ENCODE measurements at regions not wholly inside any gene's neighbourhood (a gene's known extent, or its start where the extent isn't known, plus 50 kb on each side); places are given as distances from the start of the nearest gene placed in this dataset.
"Not testable (repeated sequence)": the region's sequence is repeated elsewhere in the genome, so short reads cannot be mapped to it uniquely, and the experiment has no call there.

DNA sequence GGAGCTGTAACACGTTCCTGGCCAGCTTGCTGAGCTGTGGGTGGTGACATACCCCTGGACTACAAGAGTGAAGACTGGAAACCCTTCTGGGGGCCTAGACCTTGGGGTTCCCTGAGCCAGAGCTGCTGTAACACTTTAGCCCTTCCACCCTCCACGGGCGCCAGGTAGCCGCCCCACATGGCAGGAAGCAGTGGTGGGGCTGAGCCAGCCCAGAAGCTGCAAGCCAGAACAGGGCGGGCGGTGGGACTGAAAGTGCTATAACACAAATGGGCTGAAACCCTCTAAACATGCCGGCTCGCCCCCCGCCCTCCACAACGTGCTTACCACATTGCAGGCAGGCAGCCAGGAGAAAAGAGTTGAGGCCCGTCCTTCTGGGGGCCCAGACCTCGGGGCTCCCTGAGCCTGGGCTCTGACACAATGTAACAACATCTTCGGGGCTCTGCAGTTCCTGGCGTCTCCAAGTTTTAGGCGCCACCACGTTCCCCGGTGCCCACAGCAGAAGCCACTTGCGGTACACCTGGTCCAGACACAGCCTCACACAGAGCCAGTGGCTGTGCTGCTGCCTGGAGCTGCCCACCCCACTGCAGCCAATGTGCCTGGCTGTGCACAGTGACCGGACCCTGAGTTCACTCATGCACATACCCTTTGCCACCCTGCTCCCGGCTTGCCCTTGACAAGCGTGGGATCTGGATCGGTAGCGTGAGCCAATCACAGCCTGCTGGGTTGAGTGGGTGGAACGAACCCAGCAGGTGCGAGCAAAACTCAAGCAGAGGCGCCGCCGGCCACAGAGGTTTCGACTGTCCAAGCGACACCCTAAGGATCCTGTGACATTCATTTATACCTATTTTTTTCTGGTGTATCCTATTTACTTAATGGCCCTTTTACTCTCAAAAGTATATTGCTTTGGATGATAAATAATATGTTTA lies 127.4 kb upstream of the FHL2 start:
- DNase-seq = no peak

DNA sequence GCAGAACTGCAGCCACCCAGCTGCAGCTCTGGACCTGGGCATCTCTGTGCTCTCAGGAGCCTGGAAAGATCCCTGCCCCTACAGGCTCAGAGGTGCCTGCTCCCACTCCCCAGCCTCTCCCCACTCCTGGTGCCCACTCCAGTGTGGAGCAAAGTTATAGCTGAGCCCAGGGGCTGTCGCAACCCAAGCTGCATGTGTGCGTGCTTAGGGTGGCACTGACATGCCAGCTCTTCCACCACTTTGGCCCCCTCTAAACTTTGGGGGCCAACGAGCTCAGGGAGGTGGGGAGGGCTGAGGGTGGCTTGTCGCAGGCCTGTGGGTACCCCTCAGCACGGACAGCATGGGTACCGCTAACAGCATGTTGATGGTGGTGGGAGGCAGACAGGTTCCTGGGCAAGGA lies 126.3 kb upstream of the FHL2 start:
- no peak for DNase-seq

DNA sequence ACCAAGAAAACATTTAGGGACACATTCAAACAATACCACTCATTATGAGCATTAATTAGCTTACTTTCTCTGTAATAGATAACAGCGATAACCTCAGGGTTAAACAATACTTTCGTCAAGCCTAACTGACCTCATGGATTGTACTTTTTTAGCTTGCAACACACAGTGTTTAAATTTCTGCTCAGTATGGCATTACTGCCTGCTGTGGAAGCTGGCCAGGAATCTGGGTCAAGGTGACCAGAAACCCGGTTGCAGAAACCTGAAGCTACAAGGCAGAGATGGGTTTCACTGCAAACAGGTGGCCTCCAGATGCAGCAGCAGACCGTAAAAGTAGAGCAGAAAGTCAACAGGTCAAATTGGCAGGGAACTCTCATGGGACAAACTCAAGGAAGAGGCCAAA lies 123.8 kb upstream of the FHL2 start:
- DNase-seq = no peak

DNA sequence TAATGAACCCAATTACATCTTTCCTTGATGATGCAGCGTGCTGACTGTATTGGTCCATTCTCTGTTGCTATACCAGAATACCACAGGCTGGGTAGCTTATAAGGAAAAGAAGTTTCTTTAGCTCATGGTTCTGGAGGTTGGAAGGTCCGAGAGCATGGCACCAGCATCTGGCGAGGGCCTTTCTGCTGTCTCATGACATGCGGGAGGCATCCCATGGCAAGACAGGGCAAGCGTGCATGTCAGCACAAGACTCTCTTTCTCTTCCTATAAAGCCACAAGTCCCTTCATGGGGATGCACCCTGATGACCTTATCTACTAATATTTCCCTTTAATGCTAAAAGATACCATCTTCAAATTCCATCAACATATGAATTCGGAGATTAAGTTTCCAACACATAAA lies 122.8 kb upstream of the FHL2 start:
- no peak for DNase-seq

DNA sequence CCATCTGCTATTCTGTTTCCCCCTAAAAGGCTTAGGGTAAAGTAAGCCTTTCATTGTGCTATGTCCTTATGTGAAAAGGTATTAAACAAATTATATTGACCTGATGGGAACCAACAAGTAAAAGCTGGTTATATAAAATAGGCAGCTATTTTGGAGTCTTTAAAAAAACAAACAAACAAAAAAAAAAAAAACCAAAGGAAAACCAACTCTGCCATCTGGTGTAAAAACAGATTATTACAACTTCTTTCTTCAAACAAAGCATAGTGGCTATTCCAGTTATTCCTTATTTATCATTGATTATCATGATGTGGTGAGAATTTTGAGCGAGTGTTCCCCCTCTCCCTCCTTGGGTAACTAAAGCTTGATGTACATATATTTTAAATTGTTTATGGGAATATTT lies 122.3 kb upstream of the FHL2 start:
- DNase-seq = no peak

DNA sequence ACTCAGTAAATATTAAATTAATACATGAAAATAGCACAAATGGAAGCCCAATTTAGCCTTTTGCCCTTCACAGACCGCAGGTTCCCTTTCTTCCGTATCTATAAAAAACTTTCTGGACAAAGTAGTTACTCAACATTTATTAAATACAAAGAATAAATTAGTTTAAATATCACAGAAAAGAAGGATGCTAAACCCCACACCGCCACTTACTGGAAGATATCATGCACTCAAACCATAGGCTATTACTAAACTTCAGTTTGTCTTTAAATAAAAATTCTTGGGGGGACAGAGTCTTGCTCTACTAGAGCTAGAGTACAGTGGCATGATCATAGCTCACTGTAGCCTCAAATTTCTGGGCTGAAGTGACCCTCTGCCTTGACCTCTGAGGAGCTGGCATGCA lies 120.7 kb upstream of the FHL2 start:
- no peak for DNase-seq

DNA sequence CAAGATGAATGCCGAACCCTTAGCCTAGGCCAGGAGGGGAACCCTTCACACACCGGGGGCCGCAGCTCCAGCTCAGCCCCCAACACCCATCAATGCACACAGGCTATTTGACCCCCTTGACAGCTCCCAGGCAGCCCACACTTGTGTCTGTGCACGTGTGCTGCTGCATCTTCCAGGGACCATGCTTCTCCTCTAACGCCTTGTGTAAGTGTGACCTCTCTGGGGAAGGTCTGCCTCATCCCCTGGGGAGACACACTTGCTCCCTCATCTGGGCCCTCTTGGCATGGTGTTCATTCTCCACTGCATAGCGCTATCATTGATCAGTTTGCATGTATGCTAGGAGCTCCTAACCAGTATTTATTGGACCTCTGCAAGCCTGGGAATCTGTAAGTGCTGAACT lies 120.0 kb upstream of the FHL2 start:
- DNase-seq = no peak

DNA sequence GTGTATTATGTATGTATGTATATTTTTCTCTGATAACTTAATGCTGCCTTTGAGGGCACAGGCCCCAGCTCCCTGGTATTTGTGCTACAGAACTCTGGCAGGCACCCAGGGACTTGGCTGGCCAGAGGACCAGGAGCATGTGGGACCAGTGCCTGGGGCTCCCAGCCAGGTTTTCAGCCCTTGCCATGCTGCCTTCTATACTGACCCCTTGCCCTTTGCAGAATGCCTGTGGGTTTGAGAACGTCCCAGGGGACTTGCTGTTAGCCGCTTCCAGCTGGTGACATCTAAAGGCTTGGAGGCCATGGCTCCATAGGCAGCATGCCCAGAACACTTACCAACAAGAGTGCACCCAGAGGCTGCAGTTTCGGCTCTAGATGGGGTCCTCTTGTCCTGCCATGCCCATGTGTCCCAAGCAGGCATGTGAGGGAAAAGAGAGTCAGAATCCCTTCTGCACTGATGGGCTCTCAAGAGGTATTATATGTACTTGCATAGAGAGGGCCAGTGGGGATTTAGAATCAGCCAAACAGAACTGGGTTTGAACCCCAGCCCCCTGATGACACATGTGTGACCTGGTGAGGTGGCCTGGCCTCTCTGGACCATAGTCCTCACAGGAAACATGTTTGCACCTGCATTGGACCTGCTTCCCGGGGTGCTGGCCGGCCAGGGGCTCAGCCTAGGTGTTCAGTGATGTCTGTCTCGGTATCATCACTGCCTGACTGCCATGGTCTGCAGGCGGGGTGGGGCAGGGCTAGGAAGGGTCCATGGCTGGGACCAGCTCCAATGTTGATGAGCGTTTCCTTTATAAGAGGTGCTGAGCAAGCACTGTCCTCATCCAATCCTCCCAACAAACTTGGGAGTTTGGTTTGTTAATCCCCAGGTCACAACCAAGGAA lies 119.2 kb upstream of the FHL2 start:
- DNase-seq = no peak

DNA sequence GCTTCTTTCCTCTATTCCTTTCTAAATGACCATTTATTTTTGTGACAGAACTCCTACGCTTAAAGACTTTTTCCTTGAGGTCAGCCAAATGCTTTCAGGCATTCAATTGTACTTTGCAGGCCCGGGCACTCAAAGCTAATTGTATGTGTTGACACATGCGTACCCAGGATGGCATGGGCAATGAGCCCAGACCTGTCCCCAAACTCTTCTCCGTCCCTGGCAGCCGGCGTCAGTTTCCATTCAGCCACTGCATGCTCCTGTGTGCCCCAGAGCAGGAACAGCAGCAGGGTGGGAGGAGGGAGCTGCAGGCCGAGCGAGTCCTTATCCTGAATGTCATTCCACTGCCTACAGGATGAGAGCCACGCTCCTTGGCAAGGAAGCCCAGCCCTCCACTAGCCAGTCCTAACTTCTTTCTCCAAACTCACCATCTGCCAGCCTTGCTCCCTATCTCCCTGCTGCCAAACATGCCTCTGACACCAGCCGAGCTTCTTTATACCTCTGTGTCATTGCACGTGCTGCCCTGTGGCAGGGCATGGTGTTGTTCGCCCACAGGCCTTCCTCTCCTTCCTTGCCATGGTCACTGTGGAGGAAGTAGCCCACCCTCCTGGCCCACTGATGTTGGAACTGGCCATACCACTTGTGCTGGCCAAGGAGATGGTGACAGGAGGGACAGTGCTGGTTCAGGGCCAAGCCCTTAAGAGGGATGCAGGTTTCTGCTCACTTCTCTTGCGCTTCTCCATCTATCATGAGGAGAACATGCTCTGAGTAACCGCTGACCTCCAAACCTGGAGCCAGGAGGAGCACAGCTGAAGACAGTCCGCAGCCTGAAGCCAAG lies 116.9 kb upstream of the FHL2 start:
- DNase-seq = no peak

DNA sequence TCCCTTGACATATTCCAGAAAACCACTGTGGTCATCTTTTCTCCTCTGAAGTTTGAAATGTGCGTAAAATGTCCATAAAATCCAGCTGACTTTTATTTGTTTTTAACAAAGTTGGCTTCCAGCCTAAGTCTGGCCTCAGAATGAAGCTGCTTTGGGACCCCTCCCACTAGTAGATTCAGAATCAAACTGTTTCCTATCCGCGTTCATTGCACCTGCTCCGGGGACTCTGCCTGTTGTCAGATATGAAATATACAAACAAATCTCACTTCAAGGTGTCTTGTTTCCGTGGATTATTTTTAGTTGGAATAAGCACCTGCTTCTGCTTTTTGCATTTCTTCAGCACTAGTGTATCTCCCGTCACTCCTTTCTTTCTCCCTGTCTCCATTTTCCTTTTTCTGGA lies 115.7 kb upstream of the FHL2 start:
- DNase-seq = no peak

DNA sequence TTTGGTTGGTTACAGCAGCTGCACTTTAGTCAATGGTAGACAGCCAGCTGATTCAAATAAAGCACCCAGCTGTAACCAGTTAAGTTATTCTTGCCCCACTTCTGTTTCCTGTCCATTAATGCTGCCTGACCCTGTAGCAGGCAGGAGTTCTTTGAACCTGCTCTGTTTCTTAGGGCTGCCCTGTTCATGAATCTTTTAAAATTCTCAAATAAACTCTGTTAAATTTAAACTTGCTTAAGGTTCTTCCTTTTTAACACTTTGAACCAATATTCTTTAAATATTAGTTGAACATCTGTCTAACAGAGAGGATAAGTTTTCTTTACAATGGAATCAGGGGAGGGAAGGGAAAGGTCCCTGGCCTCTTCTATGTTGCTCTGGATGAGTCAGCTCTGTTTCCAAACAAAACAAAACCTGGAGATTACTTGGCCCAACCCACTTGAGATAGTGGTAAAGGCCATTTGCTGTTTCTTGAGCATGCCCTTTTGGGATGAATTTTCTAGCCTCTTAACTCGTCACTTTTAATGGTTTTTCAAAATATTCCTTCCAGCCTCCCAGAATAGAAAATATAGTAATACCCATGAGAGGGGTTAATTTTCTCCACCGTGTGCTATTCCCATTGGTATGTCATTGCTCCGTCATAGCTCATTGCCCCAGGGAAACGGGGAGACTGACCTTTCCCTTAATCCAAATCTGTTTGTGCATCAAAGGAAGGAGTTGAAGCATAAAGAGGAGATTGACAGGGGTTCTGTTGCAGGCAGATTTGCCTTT lies 112.1 kb upstream of the FHL2 start:
- no peak for DNase-seq

DNA sequence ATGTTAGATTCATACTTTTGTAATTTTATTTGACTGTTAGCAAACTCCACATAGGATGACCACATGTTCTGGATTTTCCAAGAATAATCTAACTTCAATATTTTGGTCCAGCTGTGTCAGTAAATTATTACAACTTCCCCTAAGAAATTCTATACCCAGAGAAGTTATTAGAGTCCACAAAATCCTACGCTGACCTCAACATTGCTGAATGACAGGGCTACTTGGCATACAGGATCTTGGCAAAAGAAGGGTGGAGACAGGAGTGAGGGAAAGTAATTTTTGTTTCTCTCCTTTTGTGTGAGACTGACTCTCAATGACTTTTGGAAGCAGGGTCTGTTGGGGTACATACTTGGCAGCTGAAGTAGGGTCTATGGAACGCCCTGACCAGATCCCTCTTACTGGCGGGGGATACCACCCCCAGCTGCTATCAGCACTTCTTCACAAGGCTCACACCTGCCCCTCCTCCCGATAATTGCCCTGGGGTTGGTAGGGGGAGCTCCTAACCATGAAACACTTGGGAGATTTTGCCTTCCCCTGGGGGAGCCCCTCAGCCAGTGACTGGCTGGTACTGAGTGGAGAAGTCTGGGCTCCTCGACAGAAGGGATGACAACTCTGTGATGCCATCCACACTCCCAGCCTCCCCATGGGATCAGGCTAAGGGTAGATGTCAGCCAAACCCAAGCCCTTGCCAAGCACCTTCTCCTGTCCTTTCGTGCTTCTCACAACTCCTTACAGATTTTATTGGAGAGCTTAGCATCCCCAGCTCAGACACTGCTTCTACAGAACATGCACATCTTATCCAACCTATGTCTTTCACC lies 110.6 kb upstream of the FHL2 start:
- DNase-seq = no peak

DNA sequence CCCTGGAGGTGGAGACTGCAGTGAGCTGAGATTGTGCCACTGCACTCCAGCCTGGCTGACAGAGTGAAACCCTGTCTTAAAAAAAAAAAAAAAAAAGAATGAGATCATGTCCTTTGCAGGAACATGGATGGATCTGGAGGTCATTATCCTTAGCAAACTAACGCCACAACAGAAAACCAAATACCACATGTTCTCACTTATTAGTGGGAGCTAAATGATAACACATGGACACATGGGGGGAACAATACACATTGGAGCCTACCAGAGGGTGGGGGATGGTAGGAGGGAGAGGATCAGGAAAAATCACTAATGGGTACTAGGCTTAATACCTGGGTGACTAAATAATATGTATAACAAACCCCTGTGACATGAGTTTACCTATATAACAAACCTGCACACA lies 108.0 kb upstream of the FHL2 start:
- DNase-seq = not testable (repeated sequence)

DNA sequence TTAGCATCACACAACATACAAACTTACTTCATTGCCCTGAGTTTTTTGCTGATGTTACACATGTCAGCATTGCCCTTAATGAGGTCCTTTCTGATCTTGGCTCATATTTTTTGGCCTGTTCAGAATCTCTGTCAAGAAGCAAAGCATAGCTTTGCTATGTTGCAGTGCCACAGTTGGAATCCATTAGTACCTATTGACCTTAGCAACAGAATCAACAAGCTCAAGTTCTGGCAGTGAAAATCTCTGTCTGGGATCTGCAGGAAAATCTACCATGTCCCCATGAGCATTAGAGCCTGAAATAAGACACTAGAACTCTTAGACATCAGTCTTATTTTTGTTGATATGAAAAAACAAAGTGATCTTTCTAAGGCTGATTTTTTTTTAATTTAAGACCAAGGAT lies 105.6 kb upstream of the FHL2 start:
- no peak for DNase-seq

DNA sequence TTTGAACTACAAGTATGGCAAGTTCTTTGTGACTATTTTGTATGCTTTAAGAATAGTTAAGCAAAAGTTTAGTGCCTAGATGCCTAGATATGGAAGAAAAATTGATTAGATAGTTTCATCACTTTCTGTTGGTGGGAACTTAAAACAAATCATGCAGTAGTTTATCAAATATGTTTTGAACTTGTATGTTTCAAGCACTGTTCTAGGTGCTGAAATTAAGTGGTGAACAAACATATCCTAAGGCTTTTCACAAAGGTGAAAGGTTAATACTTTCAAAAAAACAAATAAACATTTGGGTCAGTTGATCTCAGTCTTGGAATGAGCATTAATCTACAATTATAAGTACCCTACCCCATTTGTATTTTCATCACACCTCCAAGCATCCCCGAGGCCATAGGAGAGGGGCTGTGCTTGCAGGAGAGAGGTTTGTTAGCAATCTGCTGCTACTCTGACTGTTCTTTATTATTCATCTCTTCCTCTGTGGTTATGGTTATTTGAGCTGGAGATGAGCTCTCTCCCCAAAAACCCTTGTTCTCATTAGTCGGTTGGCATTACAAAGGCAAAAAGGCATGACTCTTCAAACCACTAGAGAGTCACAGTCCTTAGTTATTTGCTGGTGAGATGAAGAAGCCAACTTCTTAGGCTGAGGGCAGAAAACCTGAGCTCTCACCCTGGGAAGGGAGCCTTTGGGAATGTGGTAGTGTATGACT lies 103.9 kb upstream of the FHL2 start:
- no peak for DNase-seq

DNA sequence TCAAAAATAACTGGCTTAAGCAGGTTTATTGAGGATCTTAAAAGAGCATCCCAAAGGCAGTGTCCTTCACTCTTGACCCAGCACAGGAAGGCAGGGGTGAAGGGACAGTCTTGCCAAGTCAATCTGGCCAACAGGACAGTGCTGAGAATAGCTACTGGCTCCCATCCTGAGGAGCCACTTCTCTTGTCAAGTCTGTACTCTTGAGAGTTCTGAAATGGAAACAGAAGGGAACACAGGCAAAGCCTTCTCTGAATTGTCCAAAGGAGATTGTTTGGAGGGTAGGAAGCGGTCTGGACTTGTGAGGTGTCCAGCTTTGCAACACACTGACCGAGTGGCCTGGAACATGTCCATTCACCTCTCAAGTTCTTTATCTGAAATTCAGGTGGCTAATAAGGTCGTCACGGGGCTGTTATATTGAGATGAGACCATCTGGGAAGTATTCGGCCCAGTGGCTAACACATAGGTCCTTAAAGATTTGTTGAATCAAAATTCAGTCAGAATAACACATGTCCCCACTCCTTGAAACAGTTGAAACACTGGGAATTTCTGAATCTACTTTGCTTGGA lies 99.5 kb upstream of the FHL2 start:
- no peak for DNase-seq

DNA sequence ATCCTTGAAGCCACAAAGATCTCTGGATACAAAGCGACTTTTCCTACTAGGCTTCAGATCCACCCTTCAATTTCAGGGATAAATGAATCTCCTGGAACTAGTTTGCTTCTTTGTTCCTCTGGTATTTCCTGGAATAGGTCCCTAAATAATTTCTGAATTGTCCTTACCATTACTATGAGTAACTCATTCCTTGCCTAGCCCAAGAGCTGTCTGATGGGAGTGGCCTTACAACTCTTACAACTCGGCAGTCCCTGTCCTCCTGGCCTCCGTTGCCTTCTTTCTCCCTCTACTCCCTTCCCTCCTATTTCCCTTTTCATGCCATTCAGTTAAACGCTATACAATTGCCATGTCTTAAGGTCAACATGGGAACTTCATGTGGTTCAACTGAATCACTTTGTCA lies 98.2 kb upstream of the FHL2 start:
- DNase-seq = no peak

DNA sequence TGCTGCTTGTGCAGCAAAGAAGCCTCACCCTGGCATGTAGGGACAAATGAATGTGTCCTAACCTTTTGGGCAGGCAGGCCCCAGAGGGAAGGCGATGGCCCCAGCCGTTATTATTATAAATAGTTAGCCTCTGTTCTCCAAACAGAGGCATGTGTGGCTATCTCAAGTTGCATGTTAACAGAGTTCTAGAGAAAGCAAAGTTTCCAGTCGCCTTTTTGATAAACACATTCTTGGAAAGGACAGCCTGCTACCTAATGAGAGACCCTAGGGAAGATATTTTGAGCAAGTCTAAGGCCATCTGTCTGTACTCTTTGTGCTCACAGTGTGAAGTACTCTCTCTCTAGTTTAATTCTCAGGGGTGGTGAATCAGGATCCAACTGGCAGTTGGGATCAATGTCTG lies 97.4 kb upstream of the FHL2 start:
- DNase-seq = no peak

DNA sequence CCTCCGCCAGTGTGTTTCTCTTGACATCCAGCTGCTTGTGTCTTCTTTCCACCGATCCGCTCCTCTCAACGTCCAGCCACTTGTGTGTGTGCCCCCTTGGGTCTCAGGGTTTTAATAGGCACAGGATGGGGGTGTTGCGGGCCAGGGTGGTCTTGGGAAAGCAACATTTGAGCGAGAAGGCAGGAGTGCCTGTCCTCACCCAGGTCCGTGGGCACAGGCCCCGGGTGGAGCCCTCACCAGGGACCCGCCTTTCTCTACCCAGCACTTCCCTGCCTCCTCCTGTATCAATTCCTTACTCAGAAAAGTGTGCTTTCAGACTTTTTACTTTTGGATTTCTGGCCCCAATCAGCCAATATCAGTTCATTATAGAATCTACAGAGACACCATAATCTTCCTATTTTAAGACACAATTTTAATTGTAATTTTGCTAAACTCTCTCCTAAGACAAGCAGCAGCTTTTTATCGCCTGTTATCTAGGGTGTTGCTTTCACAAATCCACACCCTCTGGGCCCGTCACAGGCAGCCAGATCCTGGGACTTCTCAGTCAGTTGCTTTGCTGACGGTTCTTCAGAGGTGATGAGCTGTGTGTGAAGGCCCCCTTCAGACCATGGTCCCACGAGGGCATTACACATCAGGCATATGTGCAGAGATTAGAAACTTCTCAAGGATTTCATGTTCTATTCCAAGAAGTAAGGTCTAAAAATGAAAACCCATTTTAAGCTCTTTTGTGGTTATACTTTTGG lies 96.0 kb upstream of the FHL2 start:
- no peak for DNase-seq

DNA sequence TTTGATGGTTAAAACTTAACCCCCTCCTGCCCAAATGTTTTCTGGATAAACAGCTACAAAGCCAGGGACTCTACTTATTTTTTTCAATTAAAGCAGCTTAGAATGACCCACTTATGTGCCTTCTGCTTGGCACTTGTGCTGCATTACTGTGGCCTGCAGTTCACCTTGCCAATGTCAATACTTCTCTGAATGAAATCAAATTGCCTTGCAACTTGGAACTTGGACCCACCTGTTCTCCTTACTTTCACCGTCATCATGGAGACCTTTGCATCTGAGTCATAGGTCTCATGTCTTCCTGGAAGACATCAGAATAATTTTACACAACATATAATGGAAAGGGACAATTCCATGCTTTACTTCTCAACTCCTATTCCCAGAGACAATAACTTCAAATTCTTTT lies 92.1 kb upstream of the FHL2 start:
- DNase-seq = no peak

Data from activated gamma-delta T cell treated with Interleukin-2 at 50 U/mL for 16 hours (primary cell).